ENCODE measurements at regions not wholly inside any gene's neighbourhood (a gene's known extent, or its start where the extent isn't known, plus 50 kb on each side); places are given as distances from the start of the nearest gene placed in this dataset.

DNA sequence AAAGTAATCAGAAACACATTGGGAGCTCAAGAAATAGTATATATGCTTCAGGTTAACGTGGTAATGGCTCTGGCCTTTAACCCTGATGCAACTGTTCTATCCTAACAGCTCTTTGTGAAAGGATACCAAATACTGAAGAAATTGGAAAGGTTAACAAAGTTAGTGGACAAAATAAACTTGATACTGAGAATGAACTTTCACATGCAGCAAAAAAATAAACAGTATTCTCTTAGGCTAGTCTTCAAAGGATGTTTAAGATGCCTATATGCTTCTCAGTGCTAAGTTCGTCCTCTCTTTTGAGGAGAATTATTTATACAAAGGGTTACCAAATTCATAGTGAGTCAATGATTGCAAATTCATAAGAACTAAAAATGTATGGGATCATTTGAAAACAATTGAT is 256.2 kb upstream of the FERD3L start:
- TF ChIP-seq ZNF114 (CRISPR knock-in tag; IDR thresholded peaks at IDR 0.05): no peak
- TF ChIP-seq CTCF (conservative IDR thresholded peaks at IDR 0.05; ENCODE audit: low read depth in 2 of 2): no peak
